Coronary artery (tissue), 2 donors: ENCODE measurements at regions not wholly inside any gene's neighbourhood (a gene's known extent, or its start where the extent isn't known, plus 50 kb on each side); places are given as distances from the start of the nearest gene placed in this dataset.
"Not testable (repeated sequence)": the region's sequence is repeated elsewhere in the genome, so short reads cannot be mapped to it uniquely, and the experiment has no call there.

Experiments
- DNase-seq: peaks from one replicate; pipeline ENCODE4 v3.0.0-alpha.2; 2017; ENCODE audit warnings: low spot score
- H3K27ac ChIP-seq, 2 donors: fragments of 200-600 bp; sonication (generic); one replicate each; pipeline ENCODE4 v1.5.1; 2016 to 2019
- H3K4me3 ChIP-seq: fragments of 200-600 bp; sonication (generic); 2 replicates; pipeline ENCODE4 v1.5.1; 2016; ENCODE audit warnings: mild to moderate bottlenecking, moderate library complexity
- CTCF ChIP-seq: fragments of 200-600 bp; sonication (generic); IDR thresholded peaks from one replicate; pipeline ENCODE4 v1.5.1; 2019; ENCODE audit warnings: antibody characterized with exemption

GRCh38 chr3:157913741-157914150 lies 192.5 kb downstream of the SHOX2 start:
- Histone ChIP-seq H3K4me3 (no peak overlapping the region), H3K27ac (no peak overlapping the region)
- DNase-seq = no peak
- no peak for TF ChIP-seq CTCF

GRCh38 chr3:157912514-157913451 lies 193.4 kb downstream of the SHOX2 start:
- no peak for TF ChIP-seq CTCF
- no peak for DNase-seq
- no peak overlapping the region for H3K4me3 ChIP-seq
- H3K27ac ChIP-seq = no peak overlapping the region

- DNase-seq = no peak
Observed at GRCh38 chr3:157906627-157907026, 199.6 kb downstream of the SHOX2 start.

GRCh38 chr3:157905885-157906284 lies 200.3 kb downstream of the SHOX2 start:
- no peak for TF ChIP-seq CTCF
- H3K27ac ChIP-seq = no peak overlapping the region
- H3K4me3 ChIP-seq = no peak overlapping the region
- no peak for DNase-seq

More at GRCh38 chr3:157906627-157907026, 199.6 kb downstream of the SHOX2 start:
- Histone ChIP-seq H3K4me3 (no peak overlapping the region), H3K27ac (no peak overlapping the region)
- TF ChIP-seq CTCF = no peak

- not testable (repeated sequence) for H3K4me3 ChIP-seq, H3K27ac ChIP-seq, DNase-seq
Observed at GRCh38 chr3:157902680-157903079, 203.5 kb downstream of the SHOX2 start.

GRCh38 chr3:157888040-157888439 lies 218.2 kb downstream of the SHOX2 start:
- no peak for TF ChIP-seq CTCF
- Histone ChIP-seq H3K27ac (no peak overlapping the region), H3K4me3 (no peak overlapping the region)
- DNase-seq = no peak

- TF ChIP-seq CTCF = no peak
- DNase-seq = no peak
- Histone ChIP-seq H3K4me3 (no peak overlapping the region), H3K27ac (no peak overlapping the region)
Observed at GRCh38 chr3:157876556-157876955, 229.7 kb downstream of the SHOX2 start.
